ENCODE measurements at regions not wholly inside any gene's neighbourhood (a gene's known extent, or its start where the extent isn't known, plus 50 kb on each side); places are given as distances from the start of the nearest gene placed in this dataset.

- H3K4me3 Mint-ChIP-seq = no peak overlapping the region
- no peak overlapping the region for H3K27ac ChIP-seq (ENCODE audit: low read depth in 1 of 2, low read length in 2 of 2)
- H3K36me3 ChIP-seq (ENCODE audit: insufficient read depth, low read length) = no peaks in the 10 kb centered on the region
- intact Hi-C loops (cut with DNase I, micrococcal nuclease) = no loop called here
- H3K9me3 ChIP-seq (ENCODE audit: control insufficient read depth in 1 of 2, insufficient read depth in 1 of 2, low read length in 2 of 2) = no peaks in the 10 kb centered on the region
- no peak overlapping the region for H3K27ac Mint-ChIP-seq
- DNase-seq (no peak), ATAC-seq (ENCODE audit: poor library complexity) (no peak)
- H3K9me3 Mint-ChIP-seq = no peaks in the 10 kb centered on the region
- POLR2A ChIA-PET = interaction anchor here (0.8 kb wide), 1 partner anchor 13 kb away, joined by 4 read pairs; no protein-coding TSS in a partner anchor
- no peak overlapping the region for H3K4me3 ChIP-seq (ENCODE audit: low read length)
- no peaks in the 10 kb centered on the region for H3K36me3 Mint-ChIP-seq (ENCODE audit: low read depth)
- no peaks in the 10 kb centered on the region for H3K4me1 ChIP-seq (ENCODE audit: insufficient read depth, low read length)
- H3K27me3 Mint-ChIP-seq = no peaks in the 10 kb centered on the region
- H3K27me3 ChIP-seq (ENCODE audit: control insufficient read depth in 1 of 2, insufficient read depth in 2 of 2, low read length in 2 of 2) = no peaks in the 10 kb centered on the region
- CTCF ChIA-PET = no interaction called here
- no peak for TF ChIP-seq CTCF (IDR thresholded peaks at IDR 0.05)
- peaks cover 5% of the 10 kb centered on the region for H3K4me1 Mint-ChIP-seq (ENCODE audit: low read depth)
These were observed 76.0 kb upstream of the SNRK start for GRCh38 chr3:43210049-43211027.

- H3K27ac ChIP-seq (ENCODE audit: low read depth in 1 of 2, low read length in 2 of 2) = no peak overlapping the region
- H3K36me3 ChIP-seq (ENCODE audit: insufficient read depth, low read length) = no peaks in the 10 kb centered on the region
- POLR2A ChIA-PET = no interaction called here
- H3K4me1 ChIP-seq (ENCODE audit: insufficient read depth, low read length) = no peaks in the 10 kb centered on the region
- H3K36me3 Mint-ChIP-seq (ENCODE audit: low read depth) = no peaks in the 10 kb centered on the region
- no peak for ATAC-seq (ENCODE audit: poor library complexity)
- no peaks in the 10 kb centered on the region for H3K9me3 Mint-ChIP-seq
- intact Hi-C loops (cut with DNase I, micrococcal nuclease) = loop anchor here in 1 of 2 experiments (2.0 kb wide), 1 partner anchor 23 kb away; no protein-coding TSS in a partner anchor
- H3K4me3 Mint-ChIP-seq = no peak overlapping the region
- no peak for TF ChIP-seq CTCF (IDR thresholded peaks at IDR 0.05)
- no peaks in the 10 kb centered on the region for H3K27me3 ChIP-seq (ENCODE audit: control insufficient read depth in 1 of 2, insufficient read depth in 2 of 2, low read length in 2 of 2)
- H3K9me3 ChIP-seq (ENCODE audit: control insufficient read depth in 1 of 2, insufficient read depth in 1 of 2, low read length in 2 of 2) = no peaks in the 10 kb centered on the region
- no peaks in the 10 kb centered on the region for H3K4me1 Mint-ChIP-seq (ENCODE audit: low read depth)
- no peak for DNase-seq
- H3K27ac Mint-ChIP-seq = no peak overlapping the region
- CTCF ChIA-PET = no interaction called here
- no peak overlapping the region for H3K4me3 ChIP-seq (ENCODE audit: low read length)
- H3K27me3 Mint-ChIP-seq = no peaks in the 10 kb centered on the region
These were observed 78.7 kb upstream of the SNRK start for GRCh38 chr3:43207628-43208085.

- ChIA-PET POLR2A (interaction anchor here (0.6 kb wide), 1 partner anchor 183 kb away, joined by 3 read pairs; no protein-coding TSS in a partner anchor), CTCF (no interaction called here)
- DNase-seq = no peak
These were observed 79.7 kb upstream of the SNRK start for GRCh38 chr3:43206632-43207031.

More at GRCh38 chr3:43206632-43207031, 79.7 kb upstream of the SNRK start:
- no peaks in the 10 kb centered on the region for H3K27me3 Mint-ChIP-seq
- no peak for TF ChIP-seq CTCF (IDR thresholded peaks at IDR 0.05)
- H3K36me3 ChIP-seq (ENCODE audit: insufficient read depth, low read length) = no peaks in the 10 kb centered on the region
- intact Hi-C loops (cut with DNase I, micrococcal nuclease) = loop anchor here in 1 of 2 experiments (2.0 kb wide), 1 partner anchor 22 kb away; no protein-coding TSS in a partner anchor
- ATAC-seq (ENCODE audit: poor library complexity) = no peak
- no peaks in the 10 kb centered on the region for H3K27me3 ChIP-seq (ENCODE audit: control insufficient read depth in 1 of 2, insufficient read depth in 2 of 2, low read length in 2 of 2)
- no peaks in the 10 kb centered on the region for H3K36me3 Mint-ChIP-seq (ENCODE audit: low read depth)
- no peak overlapping the region for H3K27ac Mint-ChIP-seq
- H3K9me3 Mint-ChIP-seq = no peaks in the 10 kb centered on the region
- H3K9me3 ChIP-seq (ENCODE audit: control insufficient read depth in 1 of 2, insufficient read depth in 1 of 2, low read length in 2 of 2) = no peaks in the 10 kb centered on the region
- H3K4me3 ChIP-seq (ENCODE audit: low read length) = no peak overlapping the region
- H3K4me1 Mint-ChIP-seq (ENCODE audit: low read depth) = no peaks in the 10 kb centered on the region
- H3K27ac ChIP-seq (ENCODE audit: low read depth in 1 of 2, low read length in 2 of 2) = no peak overlapping the region
- H3K4me3 Mint-ChIP-seq = no peak overlapping the region
- H3K4me1 ChIP-seq (ENCODE audit: insufficient read depth, low read length) = no peaks in the 10 kb centered on the region

Measured in CD4-positive, alpha-beta T cell (primary cell).